K562 (cell line): ENCODE measurements at regions not wholly inside any gene's neighbourhood (a gene's known extent, or its start where the extent isn't known, plus 50 kb on each side); places are given as distances from the start of the nearest gene placed in this dataset.

Source experiments
- ATAC-seq: fragments of 200-7000 bp; cut with Tn5 transposase; 3 replicates; pipeline ENCODE4 v1.9.1; 2020; ENCODE audit warnings: moderate library complexity
- BruUV-seq: library from RNA; stranded (reverse); fragments of 400-500 nt; replicated peaks from 2 replicates; lab custom pipeline; 2021; lab: Mats Ljungman, UMichigan
- CTCF ChIA-PET: fragments of 300-600 bp; formaldehyde crosslinking; extraction: SDS; loops from one replicate; lab custom pipeline; 2021; ENCODE audit warnings: low intra/inter-chr PET ratio; lab: Yijun Ruan, JAX
- POLR2A ChIA-PET: fragments of 300-600, 350-650 bp; sonication (Branson Sonifier 250); formaldehyde crosslinking; extraction: SDS; loops from one replicate; lab custom pipeline; 2021; ENCODE audit warnings: antibody characterized with exemption, inconsistent platforms; lab: Yijun Ruan, JAX
- DNase-seq, 4 experiments: peaks; one replicate each; pipeline versions ENCODE4 v3.0.0 to v3.0.0-alpha.2; 2011 to 2018; ENCODE audit warnings: low spot score in 3 of 4, mixed read lengths in 3 of 4; ENCODE audit errors: extremely low read depth in 1 of 4
- FAIRE-seq: peaks from 2 replicates; lab custom pipeline; 2011; peaks lifted over from hg19 to GRCh38; lab: Jason Lieb, UNC
- H2AFZ ChIP-seq: 2 replicates; pipeline ENCODE4 v1.6.0; 2011; ENCODE audit warnings: low read depth, low read length, control low read depth, inconsistent platforms
- H3K27ac ChIP-seq: fragments of 200-600 bp; 3 replicates; pipeline ENCODE4 v1.8.0; 2011; ENCODE audit warnings: low read depth, mild to moderate bottlenecking, control low read depth, inconsistent platforms, low read length, moderate library complexity, mixed read lengths; ENCODE audit errors: extremely low read depth
- H3K27me3 ChIP-seq, 2 experiments: fragments of 300-600 bp in 1 of 2; 2 replicates in 1 of 2; 3 replicates in 1 of 2; pipeline versions ENCODE4 v1.6.0 to v1.8.0; 2011; ENCODE audit warnings: inconsistent platforms in 2 of 2, low read length in 2 of 2, mild to moderate bottlenecking in 1 of 2, mixed read lengths in 1 of 2, moderate library complexity in 1 of 2; ENCODE audit not compliant: control insufficient read depth in 2 of 2, insufficient read depth in 2 of 2
- H3K36me3 ChIP-seq: fragments of 300-600 bp; 3 replicates; pipeline ENCODE4 v1.8.0; 2011; ENCODE audit warnings: mild to moderate bottlenecking, low read length, inconsistent platforms; ENCODE audit not compliant: control insufficient read depth, insufficient read depth
- H3K4me1 ChIP-seq, 2 experiments: fragments of 200-600 bp in 1 of 2; replicated peaks in 1 of 2; 2 replicates in 1 of 2; 3 replicates in 1 of 2; pipeline versions ENCODE4 v1.5.1 to v1.8.0; 2011; ENCODE audit warnings: inconsistent platforms in 2 of 2, low read length in 2 of 2, mild to moderate bottlenecking in 1 of 2, mixed read lengths in 1 of 2, moderate library complexity in 1 of 2; ENCODE audit not compliant: control insufficient read depth in 2 of 2, insufficient read depth in 2 of 2
- H3K4me2 ChIP-seq: 2 replicates; pipeline ENCODE4 v1.6.1; 2011; ENCODE audit warnings: low read length, control low read depth, inconsistent platforms, mixed read lengths; ENCODE audit not compliant: insufficient read depth
- H3K4me3 ChIP-seq: fragments of 200-600 bp; sonication (generic), shearing (Covaris generic); 2 replicates; pipeline ENCODE4 v1.5.1; 2016; ENCODE audit warnings: control low read depth, inconsistent platforms
- H3K79me2 ChIP-seq: fragments of 200-600 bp; 3 replicates; pipeline ENCODE4 v1.8.0; 2011; ENCODE audit warnings: low read length, inconsistent platforms; ENCODE audit not compliant: control insufficient read depth, insufficient read depth
- H3K9ac ChIP-seq, 2 experiments: 2 replicates each; pipeline versions ENCODE4 v1.6.0 to v1.6.1; 2011; ENCODE audit warnings: low read depth in 2 of 2, low read length in 2 of 2, control low read depth in 1 of 2, inconsistent platforms in 1 of 2, mild to moderate bottlenecking in 1 of 2, mixed read lengths in 1 of 2; ENCODE audit not compliant: insufficient read depth in 1 of 2
- H3K9me1 ChIP-seq: one replicate; pipeline ENCODE4 v1.6.0; 2011; ENCODE audit warnings: inconsistent platforms, mild to moderate bottlenecking, low read length, moderate library complexity; ENCODE audit not compliant: control insufficient read depth, insufficient read depth
- H3K9me3 ChIP-seq: replicated peaks from 2 replicates; pipeline ENCODE4 v1.5.1; 2011; ENCODE audit warnings: low read depth, low read length, inconsistent platforms; ENCODE audit not compliant: control insufficient read depth, insufficient read depth
- H4K20me1 ChIP-seq: replicated peaks from 2 replicates; pipeline ENCODE4 v1.6.1; 2011; ENCODE audit warnings: low read length, inconsistent platforms, mixed read lengths; ENCODE audit not compliant: control insufficient read depth, insufficient read depth
- CBX2 ChIP-seq: fragments of 200-600 bp; sonication (generic); IDR thresholded peaks from one replicate; pipeline ENCODE4 v1.6.1; 2012; ENCODE audit warnings: mild to moderate bottlenecking, low read length, inconsistent platforms; ENCODE audit not compliant: insufficient read depth, poor library complexity, severe bottlenecking
- CHCHD3 ChIP-seq: fragments of 250-450 bp; sonication (Bioruptor Pico); IDR thresholded peaks from 2 replicates; pipeline ENCODE4 v2.1.2; 2022; ENCODE audit warnings: mild to moderate bottlenecking
- HNRNPUL1 ChIP-seq: fragments of 200-400 bp; formaldehyde crosslinking; IDR thresholded peaks from 2 replicates; pipeline ENCODE4 v1.6.1; 2017; ENCODE audit warnings: low read length
- MEIS2 ChIP-seq: fragments of 450-650 bp; IDR thresholded peaks from 2 replicates; pipeline ENCODE4 v1.6.1; 2014; ENCODE audit warnings: mild to moderate bottlenecking; ENCODE audit not compliant: partially characterized antibody
- MYNN ChIP-seq, 2 experiments: sonication (generic); formaldehyde crosslinking in 1 of 2; IDR thresholded peaks; 2 replicates each; pipeline versions ENCODE4 v1.5.0 to v1.6.1; 2016 to 2020; ENCODE audit warnings: antibody characterized with exemption in 1 of 2, missing genetic modification reagents in 1 of 2
- PHB ChIP-seq: fragments of 250-450 bp; sonication (Bioruptor Pico); IDR thresholded peaks from 2 replicates; pipeline ENCODE4 v1.5.0; 2021
- PHF8 ChIP-seq: fragments of 200-600 bp; sonication (generic); IDR thresholded peaks from 2 replicates; pipeline ENCODE4 v1.6.1; 2012; ENCODE audit warnings: mixed run types, mild to moderate bottlenecking, inconsistent platforms, low read length, moderate library complexity, borderline replicate concordance
- RCOR1 ChIP-seq, 2 experiments: IDR thresholded peaks; 2 replicates each; pipeline ENCODE4 v1.6.1; 2012; ENCODE audit warnings: low read depth in 2 of 2, low read length in 2 of 2, borderline replicate concordance in 1 of 2, improper control_type of control experiment in 1 of 2
- ZNF583 ChIP-seq: fragments of 250-450 bp; sonication (Bioruptor Pico); IDR thresholded peaks from 2 replicates; pipeline ENCODE4 v1.4.0; 2020
- WGBS: fragments of 100-300 bp; shearing (Covaris generic); methylation state at CpG from one replicate; pipeline ENCODE4 v1.1.6; 2016; ENCODE audit warnings: low coverage, mixed read lengths; ENCODE audit not compliant: insufficient coverage; ENCODE audit errors: missing lambda C conversion rate; 5-methylcytosine and 5-hydroxymethylcytosine counted together
- in situ Hi-C: fragments of 300-500 bp; cut with MboI; formaldehyde crosslinking; loops from 4 replicates; pipeline ENCODE4 v1.15.0; 2018; ENCODE audit warnings: inconsistent platforms, mixed read lengths
- intact Hi-C: fragments of 100-400 bp; cut with micrococcal nuclease; formaldehyde crosslinking; loops from 2 replicates; pipeline ENCODE4 v1.14.2; 2022
- TF ChIP-seq, protein P1 (sequence below): sonication (generic); formaldehyde crosslinking; IDR thresholded peaks from 2 replicates; pipeline ENCODE4 v1.9.0; 2022; ENCODE audit warnings: mild to moderate bottlenecking, missing genetic modification reagents
- TF ChIP-seq, protein P2 (sequence below): fragments of 450-650 bp; IDR thresholded peaks from 2 replicates; pipeline ENCODE4 v1.6.1; 2016

DNA sequence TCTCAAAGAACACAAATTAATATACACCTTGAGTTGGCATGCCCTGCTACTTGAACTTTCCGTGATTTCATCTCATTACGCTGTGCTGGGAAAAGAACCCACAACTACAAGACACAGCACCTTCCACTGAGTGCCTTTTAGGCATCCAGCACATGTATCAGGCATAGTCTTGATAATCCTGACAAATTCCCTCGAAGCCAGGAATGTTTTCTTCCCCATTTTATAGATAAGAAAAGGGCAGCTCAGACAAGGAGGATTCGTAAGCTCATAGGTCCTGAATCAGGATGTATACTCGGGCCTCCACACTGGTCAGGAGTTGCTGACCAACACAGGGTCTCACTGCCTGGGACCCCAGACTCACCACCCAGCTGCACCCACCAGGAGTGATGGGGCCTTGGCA lies 368.6 kb downstream of the TNS3 start:
- WGBS: 63% methylated on average over 5 of the region's 5 CpGs
- TF ChIP-seq HNRNPUL1: no peak
- TF ChIP-seq CHCHD3 (CRISPR knock-in tag): no peak
- H2AFZ ChIP-seq: no peak overlapping the region
- ChIA-PET POLR2A (interaction anchor here (1.0 kb wide), 1 partner anchor 13 kb away, joined by 4 read pairs; no protein-coding TSS in a partner anchor), CTCF (no interaction called here)
- no peak overlapping the region for H3K27ac ChIP-seq
- BruUV-seq: no TSS peak
- H3K4me1 ChIP-seq: peaks cover 11 to 43% of the 10 kb centered on the region in 2 experiments
- H3K4me3 ChIP-seq: no peak overlapping the region
- H3K9ac ChIP-seq: no peak overlapping the region
- H4K20me1 ChIP-seq: no peaks in the 10 kb centered on the region
- intact Hi-C loops (no loop called here), in situ Hi-C loops (no loop called here)
- no peaks in the 10 kb centered on the region for H3K36me3 ChIP-seq
- ATAC-seq: no peak
- peaks cover 8% of the 10 kb centered on the region; the same call in 1 of the 2 replicates for H3K9me3 ChIP-seq
- H3K79me2 ChIP-seq: 0 out of 3 replicates have a peak, but pooled peaks cover 4% of the 10 kb centered on the region
- H3K27me3 ChIP-seq: no peaks in the 10 kb centered on the region
- DNase-seq: no peak
- no peak for FAIRE-seq
- no peak overlapping the region for H3K4me2 ChIP-seq
- no peaks in the 10 kb centered on the region for H3K9me1 ChIP-seq

DNA sequence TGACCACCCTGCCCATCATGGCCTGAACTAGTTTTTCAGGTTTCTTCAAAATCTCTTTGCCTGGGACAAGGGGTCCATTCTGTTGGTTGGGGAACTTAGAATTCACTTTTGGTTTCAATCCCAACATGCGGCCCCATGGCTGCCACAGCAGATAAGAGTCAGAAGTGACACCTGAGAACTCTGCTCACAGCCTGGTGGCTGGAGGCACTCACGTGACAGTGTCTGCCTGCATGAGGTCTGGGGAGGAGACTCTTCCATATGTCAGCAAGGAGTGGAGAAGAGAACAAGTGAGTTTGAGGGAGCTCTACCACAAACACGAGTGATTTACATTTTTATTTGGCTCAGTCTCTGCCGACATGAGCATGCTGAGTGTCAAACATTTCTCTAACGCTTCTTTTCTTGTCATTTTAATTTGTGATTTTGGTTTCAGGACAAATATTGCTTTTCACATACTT lies 370.4 kb downstream of the TNS3 start:
- no peaks in the 10 kb centered on the region for H3K36me3 ChIP-seq
- 4% methylated on average over 5 of the region's 5 CpGs for WGBS
- H3K27me3 ChIP-seq: no peaks in the 10 kb centered on the region
- no peaks in the 10 kb centered on the region for H3K9me1 ChIP-seq
- ATAC-seq (peak; percentile 93), DNase-seq (peak; percentile 52 to 87 (median 74)), FAIRE-seq (peak; percentile 92)
- BruUV-seq: no TSS peak
- ChIA-PET POLR2A (interaction anchor here (1.2 kb wide), 1 partner anchor 9 kb away, joined by 3 read pairs; no protein-coding TSS in a partner anchor), CTCF (no interaction called here)
- peak overlapping the region; percentile 6 for H3K4me2 ChIP-seq
- H3K4me3 ChIP-seq: no peak overlapping the region
- peak overlapping the region; percentile 91 for H2AFZ ChIP-seq
- no peak overlapping the region; a peak in 1 of 4 replicates for H3K9ac ChIP-seq
- peaks cover 4 to 25% of the 10 kb centered on the region in 2 experiments; a peak in 4 of 5 replicates for H3K4me1 ChIP-seq
- in situ Hi-C loops (no loop called here), intact Hi-C loops (no loop called here)
- H3K27ac ChIP-seq: peak overlapping the region; percentile 26; the same call in 2 of the 3 replicates
- no peaks in the 10 kb centered on the region for H3K79me2 ChIP-seq
- H4K20me1 ChIP-seq: no peaks in the 10 kb centered on the region
- H3K9me3 ChIP-seq: peaks cover 8% of the 10 kb centered on the region; the same call in 1 of the 2 replicates
- TF ChIP-seq CBX2 (no peak), MEIS2 (peak; percentile 62), PHB (CRISPR knock-in tag) (no peak), MYNN (IDR thresholded peaks at IDR 0.05) (0 out of 2 replicates have a peak, but pooled peaks have one; percentile 50), MYNN (CRISPR knock-in tag; IDR thresholded peaks at IDR 0.05) (no peak), ZNF583 (0 out of 2 replicates have a peak, but pooled peaks have one; percentile 28), PHF8 (no peak), RCOR1 (IDR thresholded peaks at IDR 0.05; ENCODE audit: borderline replicate concordance in 1 of 2, low read depth in 2 of 2, low read length in 2 of 2) (0 out of 4 replicates have a peak, but pooled peaks of 1 of the 2 experiments have one; percentile 34)
- TF ChIP-seq, protein P1, sequence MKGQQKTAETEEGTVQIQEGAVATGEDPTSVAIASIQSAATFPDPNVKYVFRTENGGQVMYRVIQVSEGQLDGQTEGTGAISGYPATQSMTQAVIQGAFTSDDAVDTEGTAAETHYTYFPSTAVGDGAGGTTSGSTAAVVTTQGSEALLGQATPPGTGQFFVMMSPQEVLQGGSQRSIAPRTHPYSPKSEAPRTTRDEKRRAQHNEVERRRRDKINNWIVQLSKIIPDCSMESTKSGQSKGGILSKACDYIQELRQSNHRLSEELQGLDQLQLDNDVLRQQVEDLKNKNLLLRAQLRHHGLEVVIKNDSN (CRISPR knock-in tag): peak; percentile 88
- TF ChIP-seq, protein P2, sequence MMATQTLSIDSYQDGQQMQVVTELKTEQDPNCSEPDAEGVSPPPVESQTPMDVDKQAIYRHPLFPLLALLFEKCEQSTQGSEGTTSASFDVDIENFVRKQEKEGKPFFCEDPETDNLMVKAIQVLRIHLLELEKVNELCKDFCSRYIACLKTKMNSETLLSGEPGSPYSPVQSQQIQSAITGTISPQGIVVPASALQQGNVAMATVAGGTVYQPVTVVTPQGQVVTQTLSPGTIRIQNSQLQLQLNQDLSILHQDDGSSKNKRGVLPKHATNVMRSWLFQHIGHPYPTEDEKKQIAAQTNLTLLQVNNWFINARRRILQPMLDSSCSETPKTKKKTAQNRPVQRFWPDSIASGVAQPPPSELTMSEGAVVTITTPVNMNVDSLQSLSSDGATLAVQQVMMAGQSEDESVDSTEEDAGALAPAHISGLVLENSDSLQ: peak; percentile 73
